H9 (cell line): ENCODE measurements at regions not wholly inside any gene's neighbourhood (a gene's known extent, or its start where the extent isn't known, plus 50 kb on each side); places are given as distances from the start of the nearest gene placed in this dataset.

Experiments
- DNase-seq: peaks from one replicate; pipeline ENCODE4 v3.0.0-alpha.2; 2017
- H2AFZ ChIP-seq: one replicate; pipeline ENCODE4 v1.6.1; 2013; ENCODE audit warnings: mild to moderate bottlenecking, low read length, control low read depth, moderate library complexity
- H2AK5ac ChIP-seq: 2 replicates; pipeline ENCODE4 v1.6.1; 2013; ENCODE audit warnings: low read length, control low read depth, mixed read lengths; ENCODE audit not compliant: insufficient read length
- H2BK120ac ChIP-seq: one replicate; pipeline ENCODE4 v1.6.1; 2013; ENCODE audit warnings: low read depth, mild to moderate bottlenecking, low read length, control low read depth, inconsistent platforms; ENCODE audit not compliant: poor library complexity, severe bottlenecking
- H2BK12ac ChIP-seq: 2 replicates; pipeline ENCODE4 v1.6.1; 2013; ENCODE audit warnings: low read length, control low read depth, mixed read lengths, low read depth; ENCODE audit not compliant: insufficient read length
- H2BK15ac ChIP-seq: 2 replicates; pipeline ENCODE4 v1.6.1; 2013; ENCODE audit warnings: low read depth, low read length, control low read depth
- H2BK20ac ChIP-seq: one replicate; pipeline ENCODE4 v1.6.1; 2013; ENCODE audit warnings: low read depth, mild to moderate bottlenecking, low read length, control low read depth, inconsistent platforms; ENCODE audit not compliant: poor library complexity, severe bottlenecking
- H2BK5ac ChIP-seq: 2 replicates; pipeline ENCODE4 v1.6.1; 2013; ENCODE audit warnings: low read length, control low read depth, mixed read lengths; ENCODE audit not compliant: insufficient read length
- H3K14ac ChIP-seq: 2 replicates; pipeline ENCODE4 v1.6.1; 2013; ENCODE audit warnings: low read length, control low read depth; ENCODE audit not compliant: insufficient read depth
- H3K18ac ChIP-seq: 2 replicates; pipeline ENCODE4 v1.6.1; 2013; ENCODE audit warnings: low read depth, mild to moderate bottlenecking, mixed read lengths, low read length, control low read depth; ENCODE audit not compliant: insufficient read length
- H3K23ac ChIP-seq: 2 replicates; pipeline ENCODE4 v1.6.1; 2013; ENCODE audit warnings: low read length, control low read depth, mixed read lengths, low read depth; ENCODE audit not compliant: insufficient read length
- H3K23me2 ChIP-seq: 2 replicates; pipeline ENCODE4 v1.6.1; 2013; ENCODE audit warnings: low read depth, mild to moderate bottlenecking, mixed read lengths, low read length, control low read depth; ENCODE audit not compliant: insufficient read length, poor library complexity, severe bottlenecking
- H3K27ac ChIP-seq: 2 replicates; pipeline ENCODE4 v1.5.1; 2013; ENCODE audit warnings: low read length, control low read depth, mixed read lengths, low read depth; ENCODE audit not compliant: insufficient read length
- H3K27me3 ChIP-seq: 2 replicates; pipeline ENCODE4 v1.6.1; 2013; ENCODE audit warnings: low read length, control low read depth, inconsistent platforms; ENCODE audit not compliant: insufficient read depth
- H3K4ac ChIP-seq: 2 replicates; pipeline ENCODE4 v1.6.1; 2013; ENCODE audit warnings: low read depth, mild to moderate bottlenecking, control low read depth, inconsistent platforms, low read length, moderate library complexity
- H3K4me1 ChIP-seq: 2 replicates; pipeline ENCODE4 v1.6.1; 2013; ENCODE audit warnings: low read length, control low read depth, inconsistent platforms; ENCODE audit not compliant: insufficient read depth
- H3K4me2 ChIP-seq: 2 replicates; pipeline ENCODE4 v1.6.1; 2013; ENCODE audit warnings: low read length, control low read depth, mixed read lengths; ENCODE audit not compliant: insufficient read length, insufficient read depth
- H3K56ac ChIP-seq: 2 replicates; pipeline ENCODE4 v1.6.1; 2013; ENCODE audit warnings: low read depth, mild to moderate bottlenecking, mixed read lengths, low read length, control low read depth; ENCODE audit not compliant: insufficient read length
- H3K79me1 ChIP-seq: 2 replicates; pipeline ENCODE4 v1.6.1; 2013; ENCODE audit warnings: low read depth, mild to moderate bottlenecking, moderate library complexity, low read length, control low read depth, inconsistent platforms; ENCODE audit not compliant: insufficient read depth, poor library complexity, severe bottlenecking
- H3K79me2 ChIP-seq: 2 replicates; pipeline ENCODE4 v1.6.1; 2013; ENCODE audit warnings: low read length, control low read depth, inconsistent platforms; ENCODE audit not compliant: insufficient read depth
- H3K9ac ChIP-seq: 2 replicates; pipeline ENCODE4 v1.6.1; 2013; ENCODE audit warnings: low read length, control low read depth, mixed read lengths; ENCODE audit not compliant: insufficient read length; ENCODE audit errors: extremely low read depth
- H3K9me3 ChIP-seq: one replicate; pipeline ENCODE4 v1.6.1; 2013; ENCODE audit warnings: low read depth, low read length, inconsistent platforms; ENCODE audit not compliant: control insufficient read depth
- H3T11ph ChIP-seq: one replicate; pipeline ENCODE4 v1.6.1; 2013; ENCODE audit warnings: mild to moderate bottlenecking, low read length, control low read depth, inconsistent platforms
- H4K20me1 ChIP-seq: one replicate; pipeline ENCODE4 v1.6.1; 2013; ENCODE audit not compliant: control insufficient read depth, insufficient read length, insufficient read depth
- H4K5ac ChIP-seq: 2 replicates; pipeline ENCODE4 v1.6.1; 2013; ENCODE audit warnings: low read depth, mild to moderate bottlenecking, mixed read lengths, low read length, control low read depth; ENCODE audit not compliant: insufficient read length
- H4K8ac ChIP-seq: replicated peaks from 2 replicates; pipeline ENCODE4 v1.6.1; 2013; ENCODE audit warnings: low read length, control low read depth, mixed read lengths, low read depth; ENCODE audit not compliant: insufficient read length
- H4K91ac ChIP-seq: 2 replicates; pipeline ENCODE4 v1.6.1; 2013; ENCODE audit warnings: low read depth, mild to moderate bottlenecking, moderate library complexity, mixed read lengths, low read length, control low read depth; ENCODE audit not compliant: insufficient read length
- H3K27ac Mint-ChIP-seq, 3 experiments: 2 replicates in 2 of 3; 3 replicates in 1 of 3; pipeline ENCODE4 v1.8.0; 2020 to 2021; ENCODE audit warnings: mixed read lengths in 3 of 3, mild to moderate bottlenecking in 1 of 3, moderate library complexity in 1 of 3
- H3K27me3 Mint-ChIP-seq: 2 replicates; pipeline ENCODE4 v1.8.0; 2021; ENCODE audit warnings: low read depth, mild to moderate bottlenecking, moderate library complexity, mixed read lengths
- H3K36me3 Mint-ChIP-seq, 3 experiments: 2 replicates in 2 of 3; 3 replicates in 1 of 3; pipeline ENCODE4 v1.8.0; 2020 to 2021; ENCODE audit warnings: low read depth in 3 of 3, mixed read lengths in 3 of 3; ENCODE audit not compliant: insufficient read depth in 1 of 3
- H3K4me1 Mint-ChIP-seq, 2 experiments: 2 replicates each; pipeline ENCODE4 v1.8.0; 2020; ENCODE audit warnings: mixed read lengths in 2 of 2
- H3K4me3 Mint-ChIP-seq, 2 experiments: 2 replicates in 1 of 2; 3 replicates in 1 of 2; pipeline ENCODE4 v1.8.0; 2020 to 2021; ENCODE audit warnings: mild to moderate bottlenecking in 2 of 2, mixed read lengths in 2 of 2, moderate library complexity in 1 of 2
- H3K9me3 Mint-ChIP-seq, 2 experiments: 2 replicates in 1 of 2; 3 replicates in 1 of 2; pipeline ENCODE4 v1.8.0; 2020; ENCODE audit warnings: mild to moderate bottlenecking in 2 of 2, mixed read lengths in 2 of 2, moderate library complexity in 1 of 2
- CTCF ChIP-seq: fragments of 200-600 bp; sonication (generic); conservative IDR thresholded peaks from 3 replicates; pipeline ENCODE4 v1.8.0; 2021; ENCODE audit warnings: antibody characterized with exemption, mild to moderate bottlenecking
- WGBS: extraction: QIAGEN DNeasy Blood & Tissue Kit; methylation state at CpG from one replicate; pipeline ENCODE4 v1.1.7; 2013; ENCODE audit warnings: missing lambda C conversion rate, low lambda C conversion rate, mixed read lengths; ENCODE audit not compliant: insufficient read length; ENCODE audit errors: extremely low coverage; 5-methylcytosine and 5-hydroxymethylcytosine counted together

- H2BK12ac ChIP-seq = no peak overlapping the region
- Mint-ChIP-seq H3K9me3 (no peaks in the 10 kb centered on the region; a peak in 1 of 5 replicates), H3K36me3 (no peaks in the 10 kb centered on the region; a peak in 1 of 7 replicates), H3K4me3 (no peak overlapping the region), H3K27me3 (no peaks in the 10 kb centered on the region; the same call in 1 of the 2 replicates), H3K27ac (no peak overlapping the region), H3K4me1 (peaks cover 7 to 8% of the 10 kb centered on the region in 2 experiments)
- no peak overlapping the region for H3K23ac ChIP-seq
- H3K23me2 ChIP-seq = no peaks in the 10 kb centered on the region
- H3K4ac ChIP-seq = no peak overlapping the region
- no peak overlapping the region for H4K5ac ChIP-seq
- H3K14ac ChIP-seq = no peak overlapping the region
- no peak overlapping the region for H2BK15ac ChIP-seq
- H3K27ac ChIP-seq = no peak overlapping the region
- no peak for DNase-seq
- no peak overlapping the region for H2AK5ac ChIP-seq
- H3K9ac ChIP-seq = no peak overlapping the region
- no peak overlapping the region for H4K91ac ChIP-seq
- no peak overlapping the region for H2BK120ac ChIP-seq
- H2BK5ac ChIP-seq = no peak overlapping the region
- H4K8ac ChIP-seq = no peak overlapping the region
- no peak overlapping the region for H3K18ac ChIP-seq
- no peak overlapping the region for H2BK20ac ChIP-seq
- no peak for TF ChIP-seq CTCF
- H3K27me3 ChIP-seq = no peaks in the 10 kb centered on the region
- H4K20me1 ChIP-seq = no peaks in the 10 kb centered on the region
- no peak overlapping the region for H3T11ph ChIP-seq
- no peak overlapping the region for H3K4me2 ChIP-seq
- no peaks in the 10 kb centered on the region for H3K4me1 ChIP-seq
- H3K9me3 ChIP-seq = no peaks in the 10 kb centered on the region
- no peaks in the 10 kb centered on the region for H3K79me1 ChIP-seq
- no peak overlapping the region for H3K56ac ChIP-seq
- no peak overlapping the region for H2AFZ ChIP-seq
- no peaks in the 10 kb centered on the region for H3K79me2 ChIP-seq
- no CpG with 5 or more reads among the region's 4 CpGs for WGBS
Measured at GRCh38 chr2:84144345-84144744, 314.7 kb downstream of the SUCLG1 start.
